ENCODE measurements at regions not wholly inside any gene's neighbourhood (a gene's known extent, or its start where the extent isn't known, plus 50 kb on each side); places are given as distances from the start of the nearest gene placed in this dataset.

GRCh38 chr3:34599595-34599994 lies 801.2 kb downstream of the PDCD6IP start:
- Histone ChIP-seq H3K36me3 (ENCODE audit: control insufficient read depth, insufficient read depth, low read length) (no peaks in the 10 kb centered on the region), H3K27me3 (ENCODE audit: control insufficient read depth, insufficient read depth, low read length) (no peaks in the 10 kb centered on the region), H3K4me3 (ENCODE audit: low read depth, low read length) (no peak overlapping the region)
- DNase-seq (ENCODE audit: low read depth) (no peak), FAIRE-seq (no peak)
- no peak for TF ChIP-seq CTCF (IDR thresholded peaks at IDR 0.05; ENCODE audit: insufficient read depth, low read length, severe bottlenecking)

- Histone ChIP-seq H3K27me3 (ENCODE audit: control insufficient read depth, insufficient read depth, low read length) (no peaks in the 10 kb centered on the region), H3K36me3 (ENCODE audit: control insufficient read depth, insufficient read depth, low read length) (no peaks in the 10 kb centered on the region), H3K4me3 (ENCODE audit: low read depth, low read length) (no peak overlapping the region)
- no peak for TF ChIP-seq CTCF (IDR thresholded peaks at IDR 0.05; ENCODE audit: insufficient read depth, low read length, severe bottlenecking)
- no peak for DNase-seq (ENCODE audit: low read depth)
- FAIRE-seq, result no peak
These were observed 821.6 kb downstream of the PDCD6IP start for GRCh38 chr3:34619990-34620389.

GRCh38 chr3:34626699-34627098 lies 828.3 kb downstream of the PDCD6IP start:
- DNase-seq (ENCODE audit: low read depth) (no peak), FAIRE-seq (no peak)
- no peaks in the 10 kb centered on the region for H3K27me3 ChIP-seq (ENCODE audit: control insufficient read depth, insufficient read depth, low read length)
- no peak overlapping the region for H3K4me3 ChIP-seq (ENCODE audit: low read depth, low read length)
- no peak for TF ChIP-seq CTCF (IDR thresholded peaks at IDR 0.05; ENCODE audit: insufficient read depth, low read length, severe bottlenecking)
- no peaks in the 10 kb centered on the region for H3K36me3 ChIP-seq (ENCODE audit: control insufficient read depth, insufficient read depth, low read length)

GRCh38 chr3:34634939-34635338 lies 836.5 kb downstream of the PDCD6IP start:
- H3K27me3 ChIP-seq (ENCODE audit: control insufficient read depth, insufficient read depth, low read length), result no peaks in the 10 kb centered on the region
- no peak overlapping the region for H3K4me3 ChIP-seq (ENCODE audit: low read depth, low read length)
- no peak for TF ChIP-seq CTCF (IDR thresholded peaks at IDR 0.05; ENCODE audit: insufficient read depth, low read length, severe bottlenecking)
- no peak for DNase-seq (ENCODE audit: low read depth)
- no peaks in the 10 kb centered on the region for H3K36me3 ChIP-seq (ENCODE audit: control insufficient read depth, insufficient read depth, low read length)
- no peak for FAIRE-seq

GRCh38 chr3:34635352-34635850 lies 837.0 kb downstream of the PDCD6IP start:
- DNase-seq (ENCODE audit: low read depth), result no peak
- Histone ChIP-seq H3K4me3 (ENCODE audit: low read depth, low read length) (no peak overlapping the region), H3K36me3 (ENCODE audit: control insufficient read depth, insufficient read depth, low read length) (no peaks in the 10 kb centered on the region), H3K27me3 (ENCODE audit: control insufficient read depth, insufficient read depth, low read length) (no peaks in the 10 kb centered on the region)
- FAIRE-seq, result no peak
- no peak for TF ChIP-seq CTCF (IDR thresholded peaks at IDR 0.05; ENCODE audit: insufficient read depth, low read length, severe bottlenecking)

- FAIRE-seq (no peak), DNase-seq (ENCODE audit: low read depth) (no peak)
- H3K36me3 ChIP-seq (ENCODE audit: control insufficient read depth, insufficient read depth, low read length), result no peaks in the 10 kb centered on the region
- TF ChIP-seq CTCF (IDR thresholded peaks at IDR 0.05; ENCODE audit: insufficient read depth, low read length, severe bottlenecking), result no peak
- no peaks in the 10 kb centered on the region for H3K27me3 ChIP-seq (ENCODE audit: control insufficient read depth, insufficient read depth, low read length)
- H3K4me3 ChIP-seq (ENCODE audit: low read depth, low read length), result no peak overlapping the region
These were observed 848.6 kb downstream of the PDCD6IP start for GRCh38 chr3:34646911-34647460.
